ENCODE measurements at regions not wholly inside any gene's neighbourhood (a gene's known extent, or its start where the extent isn't known, plus 50 kb on each side); places are given as distances from the start of the nearest gene placed in this dataset.

- DNase-seq, result peak in 1 of 5 experiments; percentile 26
These were observed 170.8 kb downstream of the GTF2H2C_2 start for GRCh38 chr5:70585996-70586395.

Data from T-helper 2 cell (primary cell).